ENCODE measurements at regions not wholly inside any gene's neighbourhood (a gene's known extent, or its start where the extent isn't known, plus 50 kb on each side); places are given as distances from the start of the nearest gene placed in this dataset.

DNA sequence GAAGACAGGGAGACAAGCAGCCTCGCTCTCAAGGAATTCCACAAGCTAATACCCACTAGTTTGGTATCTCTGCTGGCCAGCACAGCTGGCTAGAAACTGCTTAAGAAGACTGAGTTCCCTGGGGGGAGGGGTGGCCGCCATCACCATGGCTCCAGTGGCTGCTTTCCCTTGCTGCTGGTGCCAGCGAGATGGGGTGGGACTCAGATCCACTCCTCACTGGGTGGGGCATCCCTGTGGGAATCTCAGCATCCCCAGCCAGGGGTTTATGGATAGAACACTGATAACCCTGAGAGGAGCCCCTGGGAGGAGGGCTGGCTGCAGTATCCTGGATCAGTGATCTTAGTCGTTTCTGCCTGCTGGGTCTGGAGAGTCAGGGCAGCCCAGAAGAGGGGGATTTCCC, 170.6 kb upstream of the MDGA2 start:
- TF ChIP-seq, protein P1, sequence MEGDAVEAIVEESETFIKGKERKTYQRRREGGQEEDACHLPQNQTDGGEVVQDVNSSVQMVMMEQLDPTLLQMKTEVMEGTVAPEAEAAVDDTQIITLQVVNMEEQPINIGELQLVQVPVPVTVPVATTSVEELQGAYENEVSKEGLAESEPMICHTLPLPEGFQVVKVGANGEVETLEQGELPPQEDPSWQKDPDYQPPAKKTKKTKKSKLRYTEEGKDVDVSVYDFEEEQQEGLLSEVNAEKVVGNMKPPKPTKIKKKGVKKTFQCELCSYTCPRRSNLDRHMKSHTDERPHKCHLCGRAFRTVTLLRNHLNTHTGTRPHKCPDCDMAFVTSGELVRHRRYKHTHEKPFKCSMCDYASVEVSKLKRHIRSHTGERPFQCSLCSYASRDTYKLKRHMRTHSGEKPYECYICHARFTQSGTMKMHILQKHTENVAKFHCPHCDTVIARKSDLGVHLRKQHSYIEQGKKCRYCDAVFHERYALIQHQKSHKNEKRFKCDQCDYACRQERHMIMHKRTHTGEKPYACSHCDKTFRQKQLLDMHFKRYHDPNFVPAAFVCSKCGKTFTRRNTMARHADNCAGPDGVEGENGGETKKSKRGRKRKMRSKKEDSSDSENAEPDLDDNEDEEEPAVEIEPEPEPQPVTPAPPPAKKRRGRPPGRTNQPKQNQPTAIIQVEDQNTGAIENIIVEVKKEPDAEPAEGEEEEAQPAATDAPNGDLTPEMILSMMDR (IDR thresholded peaks at IDR 0.05): no peak
- TF ChIP-seq EP300 (IDR thresholded peaks at IDR 0.05): no peak
- TF ChIP-seq POLR2A (IDR thresholded peaks at IDR 0.05): no peak
- Histone ChIP-seq H3K36me3 (no peaks in the 10 kb centered on the region), H3K4me1 (ENCODE audit: insufficient read depth) (no peaks in the 10 kb centered on the region), H3K27ac (no peak overlapping the region), H3K4me3 (no peak overlapping the region), H3K27me3 (no peaks in the 10 kb centered on the region), H3K9me3 (no peaks in the 10 kb centered on the region)
- DNase-seq: no peak
- 56 to 71% (median 63%) methylated on average over 4 of the region's 4 CpGs for WGBS, 3 donors
- intact Hi-C loops (cut with DNase I): no loop called here

DNA sequence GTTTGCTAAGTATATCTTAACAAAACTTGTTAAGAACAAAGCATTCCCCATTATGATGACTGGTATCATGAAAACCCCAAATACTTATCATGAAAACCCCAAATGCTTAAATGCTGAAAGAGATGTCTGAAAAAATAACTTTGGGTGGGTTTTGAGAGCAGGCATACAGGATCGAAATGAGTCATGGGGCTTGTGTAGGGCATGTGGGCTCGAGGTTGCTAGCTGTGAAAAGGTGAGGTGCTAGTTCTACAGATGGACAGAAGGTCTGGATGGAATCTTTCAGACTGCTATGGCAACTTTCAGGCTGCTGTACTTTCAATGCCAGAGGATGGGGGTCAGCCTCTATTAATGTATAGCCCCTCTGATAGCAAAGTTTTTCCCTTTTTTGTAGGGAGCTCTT, 167.8 kb upstream of the MDGA2 start:
- intact Hi-C loops (cut with DNase I): no loop called here
- WGBS, 3 donors: 68 to 93% (median 89%) methylated on average over 2 of the region's 2 CpGs
- H3K9me3 ChIP-seq: no peaks in the 10 kb centered on the region
- no peaks in the 10 kb centered on the region for H3K36me3 ChIP-seq
- H3K4me1 ChIP-seq (ENCODE audit: insufficient read depth): no peaks in the 10 kb centered on the region
- TF ChIP-seq POLR2A (IDR thresholded peaks at IDR 0.05) (no peak), EP300 (IDR thresholded peaks at IDR 0.05) (no peak)
- no peaks in the 10 kb centered on the region for H3K27me3 ChIP-seq
- no peak overlapping the region for H3K4me3 ChIP-seq
- no peak overlapping the region for H3K27ac ChIP-seq
- no peak for DNase-seq

DNA sequence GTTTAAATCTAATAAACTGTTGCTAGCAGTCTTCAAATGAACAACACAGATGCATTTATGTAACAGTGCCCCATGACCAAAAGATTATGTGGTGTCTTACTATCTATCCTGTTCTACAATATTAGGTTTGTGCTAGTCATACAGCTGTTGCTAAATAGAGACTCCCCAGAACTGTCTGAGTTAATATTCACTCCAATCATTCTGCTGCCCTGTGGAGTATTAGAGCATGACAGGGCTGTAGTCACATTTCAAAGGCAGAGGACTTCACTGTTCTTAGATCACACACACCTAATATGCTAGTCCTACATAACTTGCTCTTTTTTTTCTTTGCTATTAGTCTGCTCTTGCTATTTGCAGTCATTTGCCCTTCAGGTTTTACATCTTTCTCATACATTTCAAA, 157.6 kb upstream of the MDGA2 start:
- no peaks in the 10 kb centered on the region for H3K9me3 ChIP-seq
- H3K4me1 ChIP-seq (ENCODE audit: insufficient read depth): no peaks in the 10 kb centered on the region
- TF ChIP-seq, protein P1 (IDR thresholded peaks at IDR 0.05): no peak
- TF ChIP-seq EP300 (IDR thresholded peaks at IDR 0.05) (no peak), POLR2A (IDR thresholded peaks at IDR 0.05) (no peak)
- DNase-seq: no peak
- H3K27ac ChIP-seq: no peak overlapping the region
- H3K36me3 ChIP-seq: no peaks in the 10 kb centered on the region
- H3K4me3 ChIP-seq: no peak overlapping the region
- H3K27me3 ChIP-seq: no peaks in the 10 kb centered on the region
- intact Hi-C loops (cut with DNase I): no loop called here

DNA sequence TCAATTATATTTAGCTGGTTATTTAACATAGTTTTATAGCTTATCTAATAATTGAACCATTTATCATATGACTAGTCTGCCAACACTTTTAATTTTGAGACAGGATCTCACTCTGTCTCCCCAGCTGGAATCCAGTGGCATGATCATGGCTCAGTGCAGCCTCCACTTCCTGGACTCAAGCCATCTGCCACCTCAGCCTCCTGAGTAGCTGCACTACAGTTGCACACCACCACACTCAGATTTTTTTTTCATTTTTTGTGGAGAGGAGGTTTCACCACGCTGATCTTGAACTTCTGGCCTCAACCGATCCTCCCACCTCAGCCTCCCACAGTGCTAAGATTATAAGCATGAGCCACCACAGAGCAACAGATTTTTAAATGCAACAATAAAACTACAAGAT, 151.4 kb upstream of the MDGA2 start:
- H3K27me3 ChIP-seq: no peaks in the 10 kb centered on the region
- no peaks in the 10 kb centered on the region for H3K4me1 ChIP-seq (ENCODE audit: insufficient read depth)
- TF ChIP-seq, protein P1 (IDR thresholded peaks at IDR 0.05): no peak
- TF ChIP-seq POLR2A (IDR thresholded peaks at IDR 0.05): no peak
- no peak for TF ChIP-seq EP300 (IDR thresholded peaks at IDR 0.05)
- H3K9me3 ChIP-seq: no peaks in the 10 kb centered on the region
- DNase-seq: no peak
- no peak overlapping the region for H3K4me3 ChIP-seq
- intact Hi-C loops (cut with DNase I): no loop called here
- H3K36me3 ChIP-seq: no peaks in the 10 kb centered on the region
- 56 to 76% (median 66%) methylated on average over 2 of the region's 2 CpGs for WGBS, 3 donors
- no peak overlapping the region for H3K27ac ChIP-seq

DNA sequence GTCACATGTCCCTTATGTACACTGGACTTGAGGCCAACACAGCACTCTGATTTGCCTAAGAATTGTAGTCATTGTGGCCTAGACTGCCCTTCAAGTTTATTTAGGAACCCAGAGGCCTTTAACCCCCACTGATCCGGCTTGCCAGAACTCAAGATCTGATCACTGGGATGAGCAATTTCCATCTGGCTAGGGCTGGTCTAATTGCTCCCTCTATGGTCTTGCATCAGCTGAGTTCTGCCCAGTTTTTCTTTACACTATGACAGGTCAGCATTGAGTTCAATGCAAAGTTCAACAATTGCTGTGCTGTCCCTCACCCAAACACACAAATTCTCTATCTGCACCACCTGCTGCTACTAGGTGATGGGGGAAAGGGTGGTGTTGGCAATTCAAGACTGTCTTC, 146.9 kb upstream of the MDGA2 start:
- H3K27ac ChIP-seq: no peak overlapping the region
- intact Hi-C loops (cut with DNase I): no loop called here
- DNase-seq: no peak
- TF ChIP-seq EP300 (IDR thresholded peaks at IDR 0.05): no peak
- TF ChIP-seq POLR2A (IDR thresholded peaks at IDR 0.05): no peak
- TF ChIP-seq, protein P1 (IDR thresholded peaks at IDR 0.05): no peak
- H3K36me3 ChIP-seq: no peaks in the 10 kb centered on the region
- H3K4me3 ChIP-seq: no peak overlapping the region
- no peaks in the 10 kb centered on the region for H3K27me3 ChIP-seq
- WGBS, 3 donors: 40 to 93% (median 80%) methylated on average over 1 of the region's 1 CpG
- no peaks in the 10 kb centered on the region for H3K4me1 ChIP-seq (ENCODE audit: insufficient read depth)
- H3K9me3 ChIP-seq: no peaks in the 10 kb centered on the region

Measured in ovary (tissue), 7 donors.